ENCODE measurements at regions not wholly inside any gene's neighbourhood (a gene's known extent, or its start where the extent isn't known, plus 50 kb on each side); places are given as distances from the start of the nearest gene placed in this dataset.

DNA sequence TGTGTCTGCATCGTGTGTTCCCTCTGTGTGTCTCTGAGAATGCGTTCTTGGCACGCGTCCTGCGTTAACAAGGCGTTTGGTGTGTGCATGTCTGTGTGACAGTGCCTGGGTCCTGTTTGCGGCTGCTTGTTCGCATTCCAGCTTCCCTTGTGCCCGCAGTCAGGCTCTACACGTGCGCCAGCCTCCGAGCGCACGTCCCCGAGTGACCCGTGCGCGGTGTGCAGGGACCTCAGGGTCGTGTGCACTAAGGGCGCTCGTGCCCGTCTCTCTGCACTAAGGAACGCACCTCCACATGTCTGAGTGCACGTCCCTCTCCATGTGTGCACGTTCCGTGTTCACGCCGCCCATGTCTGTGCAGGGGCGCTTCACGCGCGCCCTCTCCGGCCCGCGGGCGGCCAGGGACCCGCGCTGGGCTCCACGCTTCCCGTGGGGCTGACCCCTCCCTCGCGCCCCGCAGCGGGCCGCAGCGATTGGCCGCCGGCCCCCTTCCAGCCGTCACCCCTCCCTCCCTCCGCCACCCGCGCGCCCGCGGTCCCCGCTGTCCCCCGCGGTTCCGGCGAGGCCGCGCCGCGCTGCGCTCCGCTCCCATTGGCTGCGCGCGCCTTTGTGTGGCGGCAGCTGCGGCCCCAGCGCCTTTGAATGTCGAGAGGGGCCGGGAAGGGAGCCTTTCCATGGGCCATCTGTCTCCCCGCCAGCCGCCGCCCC is 229.4 kb downstream of the HAUS1 start (continued):
- TF ChIP-seq, protein P1, sequence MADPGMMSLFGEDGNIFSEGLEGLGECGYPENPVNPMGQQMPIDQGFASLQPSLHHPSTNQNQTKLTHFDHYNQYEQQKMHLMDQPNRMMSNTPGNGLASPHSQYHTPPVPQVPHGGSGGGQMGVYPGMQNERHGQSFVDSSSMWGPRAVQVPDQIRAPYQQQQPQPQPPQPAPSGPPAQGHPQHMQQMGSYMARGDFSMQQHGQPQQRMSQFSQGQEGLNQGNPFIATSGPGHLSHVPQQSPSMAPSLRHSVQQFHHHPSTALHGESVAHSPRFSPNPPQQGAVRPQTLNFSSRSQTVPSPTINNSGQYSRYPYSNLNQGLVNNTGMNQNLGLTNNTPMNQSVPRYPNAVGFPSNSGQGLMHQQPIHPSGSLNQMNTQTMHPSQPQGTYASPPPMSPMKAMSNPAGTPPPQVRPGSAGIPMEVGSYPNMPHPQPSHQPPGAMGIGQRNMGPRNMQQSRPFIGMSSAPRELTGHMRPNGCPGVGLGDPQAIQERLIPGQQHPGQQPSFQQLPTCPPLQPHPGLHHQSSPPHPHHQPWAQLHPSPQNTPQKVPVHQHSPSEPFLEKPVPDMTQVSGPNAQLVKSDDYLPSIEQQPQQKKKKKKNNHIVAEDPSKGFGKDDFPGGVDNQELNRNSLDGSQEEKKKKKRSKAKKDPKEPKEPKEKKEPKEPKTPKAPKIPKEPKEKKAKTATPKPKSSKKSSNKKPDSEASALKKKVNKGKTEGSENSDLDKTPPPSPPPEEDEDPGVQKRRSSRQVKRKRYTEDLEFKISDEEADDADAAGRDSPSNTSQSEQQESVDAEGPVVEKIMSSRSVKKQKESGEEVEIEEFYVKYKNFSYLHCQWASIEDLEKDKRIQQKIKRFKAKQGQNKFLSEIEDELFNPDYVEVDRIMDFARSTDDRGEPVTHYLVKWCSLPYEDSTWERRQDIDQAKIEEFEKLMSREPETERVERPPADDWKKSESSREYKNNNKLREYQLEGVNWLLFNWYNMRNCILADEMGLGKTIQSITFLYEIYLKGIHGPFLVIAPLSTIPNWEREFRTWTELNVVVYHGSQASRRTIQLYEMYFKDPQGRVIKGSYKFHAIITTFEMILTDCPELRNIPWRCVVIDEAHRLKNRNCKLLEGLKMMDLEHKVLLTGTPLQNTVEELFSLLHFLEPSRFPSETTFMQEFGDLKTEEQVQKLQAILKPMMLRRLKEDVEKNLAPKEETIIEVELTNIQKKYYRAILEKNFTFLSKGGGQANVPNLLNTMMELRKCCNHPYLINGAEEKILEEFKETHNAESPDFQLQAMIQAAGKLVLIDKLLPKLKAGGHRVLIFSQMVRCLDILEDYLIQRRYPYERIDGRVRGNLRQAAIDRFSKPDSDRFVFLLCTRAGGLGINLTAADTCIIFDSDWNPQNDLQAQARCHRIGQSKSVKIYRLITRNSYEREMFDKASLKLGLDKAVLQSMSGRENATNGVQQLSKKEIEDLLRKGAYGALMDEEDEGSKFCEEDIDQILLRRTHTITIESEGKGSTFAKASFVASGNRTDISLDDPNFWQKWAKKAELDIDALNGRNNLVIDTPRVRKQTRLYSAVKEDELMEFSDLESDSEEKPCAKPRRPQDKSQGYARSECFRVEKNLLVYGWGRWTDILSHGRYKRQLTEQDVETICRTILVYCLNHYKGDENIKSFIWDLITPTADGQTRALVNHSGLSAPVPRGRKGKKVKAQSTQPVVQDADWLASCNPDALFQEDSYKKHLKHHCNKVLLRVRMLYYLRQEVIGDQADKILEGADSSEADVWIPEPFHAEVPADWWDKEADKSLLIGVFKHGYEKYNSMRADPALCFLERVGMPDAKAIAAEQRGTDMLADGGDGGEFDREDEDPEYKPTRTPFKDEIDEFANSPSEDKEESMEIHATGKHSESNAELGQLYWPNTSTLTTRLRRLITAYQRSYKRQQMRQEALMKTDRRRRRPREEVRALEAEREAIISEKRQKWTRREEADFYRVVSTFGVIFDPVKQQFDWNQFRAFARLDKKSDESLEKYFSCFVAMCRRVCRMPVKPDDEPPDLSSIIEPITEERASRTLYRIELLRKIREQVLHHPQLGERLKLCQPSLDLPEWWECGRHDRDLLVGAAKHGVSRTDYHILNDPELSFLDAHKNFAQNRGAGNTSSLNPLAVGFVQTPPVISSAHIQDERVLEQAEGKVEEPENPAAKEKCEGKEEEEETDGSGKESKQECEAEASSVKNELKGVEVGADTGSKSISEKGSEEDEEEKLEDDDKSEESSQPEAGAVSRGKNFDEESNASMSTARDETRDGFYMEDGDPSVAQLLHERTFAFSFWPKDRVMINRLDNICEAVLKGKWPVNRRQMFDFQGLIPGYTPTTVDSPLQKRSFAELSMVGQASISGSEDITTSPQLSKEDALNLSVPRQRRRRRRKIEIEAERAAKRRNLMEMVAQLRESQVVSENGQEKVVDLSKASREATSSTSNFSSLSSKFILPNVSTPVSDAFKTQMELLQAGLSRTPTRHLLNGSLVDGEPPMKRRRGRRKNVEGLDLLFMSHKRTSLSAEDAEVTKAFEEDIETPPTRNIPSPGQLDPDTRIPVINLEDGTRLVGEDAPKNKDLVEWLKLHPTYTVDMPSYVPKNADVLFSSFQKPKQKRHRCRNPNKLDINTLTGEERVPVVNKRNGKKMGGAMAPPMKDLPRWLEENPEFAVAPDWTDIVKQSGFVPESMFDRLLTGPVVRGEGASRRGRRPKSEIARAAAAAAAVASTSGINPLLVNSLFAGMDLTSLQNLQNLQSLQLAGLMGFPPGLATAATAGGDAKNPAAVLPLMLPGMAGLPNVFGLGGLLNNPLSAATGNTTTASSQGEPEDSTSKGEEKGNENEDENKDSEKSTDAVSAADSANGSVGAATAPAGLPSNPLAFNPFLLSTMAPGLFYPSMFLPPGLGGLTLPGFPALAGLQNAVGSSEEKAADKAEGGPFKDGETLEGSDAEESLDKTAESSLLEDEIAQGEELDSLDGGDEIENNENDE (IDR thresholded peaks at IDR 0.05; ENCODE audit: insufficient replicate concordance, low read length), result no peak
- TF ChIP-seq POLR2AphosphoS5 (IDR thresholded peaks at IDR 0.05; ENCODE audit: low read depth, low read length), result no peak
- TF ChIP-seq JUND (IDR thresholded peaks at IDR 0.05; ENCODE audit: low read length), result no peak
- TF ChIP-seq, protein P2, sequence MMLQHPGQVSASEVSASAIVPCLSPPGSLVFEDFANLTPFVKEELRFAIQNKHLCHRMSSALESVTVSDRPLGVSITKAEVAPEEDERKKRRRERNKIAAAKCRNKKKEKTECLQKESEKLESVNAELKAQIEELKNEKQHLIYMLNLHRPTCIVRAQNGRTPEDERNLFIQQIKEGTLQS (IDR thresholded peaks at IDR 0.05; ENCODE audit: insufficient read depth, low read depth, low read length), result no peak
- no peak for TF ChIP-seq EP300 (IDR thresholded peaks at IDR 0.05; ENCODE audit: borderline replicate concordance in 1 of 2, low read depth in 2 of 2, low read length in 2 of 2)
- TF ChIP-seq TAF1 (IDR thresholded peaks at IDR 0.05; ENCODE audit: low read depth, low read length), result 0 out of 2 replicates have a peak, but pooled peaks have one; percentile 25
- TF ChIP-seq RBBP5 (IDR thresholded peaks at IDR 0.05; ENCODE audit: borderline replicate concordance, low read depth, low read length), result peak; percentile 53
- TF ChIP-seq CHD2 (IDR thresholded peaks at IDR 0.05; ENCODE audit: low read length), result no peak
- no peak for TF ChIP-seq CTBP2 (IDR thresholded peaks at IDR 0.05; ENCODE audit: borderline replicate concordance, insufficient read depth, insufficient read length, low read length)
- TF ChIP-seq TBP (IDR thresholded peaks at IDR 0.05; ENCODE audit: low read depth, low read length), result no peak

Data from H1 (cell line).